ENCODE measurements at regions not wholly inside any gene's neighbourhood (a gene's known extent, or its start where the extent isn't known, plus 50 kb on each side); places are given as distances from the start of the nearest gene placed in this dataset.

DNA sequence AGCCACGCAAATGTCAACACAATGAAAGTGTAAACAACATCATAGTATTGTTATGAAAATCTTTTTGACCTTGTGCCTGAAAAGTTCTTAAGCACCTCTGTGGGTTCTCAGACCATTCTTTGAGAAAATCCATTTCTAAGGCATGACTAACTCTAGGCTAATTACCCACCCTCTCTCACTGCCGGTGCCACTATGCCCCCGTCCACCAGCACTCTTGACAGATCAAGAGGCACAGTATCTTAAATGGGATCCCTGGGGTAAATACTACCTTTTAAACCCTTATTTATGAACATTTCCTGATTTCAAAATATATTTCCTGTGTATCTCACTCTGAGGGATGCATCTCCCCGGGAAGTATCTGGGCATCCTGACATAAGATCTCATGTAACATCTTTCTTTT is 607.5 kb downstream of the METTL15 start:
- POLR2A ChIA-PET: no interaction called here
- CTCF ChIA-PET: no interaction called here
- Histone ChIP-seq H3K27ac (ENCODE audit: low read depth in 2 of 2, low read length in 1 of 2) (no peak overlapping the region), H3F3A (replicated peaks; ENCODE audit: insufficient read depth) (no peaks in the 10 kb centered on the region), H3K36me3 (replicated peaks in 1 of 2; ENCODE audit: control insufficient read depth in 1 of 2, insufficient read depth in 2 of 2, low read length in 1 of 2) (no peaks in the 10 kb centered on the region), H3K79me2 (ENCODE audit: insufficient read depth) (no peaks in the 10 kb centered on the region), H3K4me3 (ENCODE audit: low read depth in 2 of 2, low read length in 1 of 2) (no peak overlapping the region), H3K9me2 (no peaks in the 10 kb centered on the region), H3K27me3 (ENCODE audit: insufficient read depth) (no peaks in the 10 kb centered on the region), H3K4me2 (no peak overlapping the region), H3K9ac (no peak overlapping the region), H4K20me1 (ENCODE audit: insufficient read depth) (no peaks in the 10 kb centered on the region), H3K4me1 (ENCODE audit: control insufficient read depth in 1 of 2, insufficient read depth in 2 of 2, low read depth in 1 of 2, low read length in 1 of 2) (peaks cover 0 to 17% of the 10 kb centered on the region in 2 experiments; a peak in 1 of 4 replicates), H2AFZ (ENCODE audit: low read depth) (no peak overlapping the region), H3K9me3 (no peaks in the 10 kb centered on the region)
- TF ChIP-seq TCF12 (IDR thresholded peaks at IDR 0.05): no peak
- no peak for TF ChIP-seq USF2 (IDR thresholded peaks at IDR 0.05; ENCODE audit: borderline replicate concordance, low read depth, low read length)
- TF ChIP-seq, protein P1, sequence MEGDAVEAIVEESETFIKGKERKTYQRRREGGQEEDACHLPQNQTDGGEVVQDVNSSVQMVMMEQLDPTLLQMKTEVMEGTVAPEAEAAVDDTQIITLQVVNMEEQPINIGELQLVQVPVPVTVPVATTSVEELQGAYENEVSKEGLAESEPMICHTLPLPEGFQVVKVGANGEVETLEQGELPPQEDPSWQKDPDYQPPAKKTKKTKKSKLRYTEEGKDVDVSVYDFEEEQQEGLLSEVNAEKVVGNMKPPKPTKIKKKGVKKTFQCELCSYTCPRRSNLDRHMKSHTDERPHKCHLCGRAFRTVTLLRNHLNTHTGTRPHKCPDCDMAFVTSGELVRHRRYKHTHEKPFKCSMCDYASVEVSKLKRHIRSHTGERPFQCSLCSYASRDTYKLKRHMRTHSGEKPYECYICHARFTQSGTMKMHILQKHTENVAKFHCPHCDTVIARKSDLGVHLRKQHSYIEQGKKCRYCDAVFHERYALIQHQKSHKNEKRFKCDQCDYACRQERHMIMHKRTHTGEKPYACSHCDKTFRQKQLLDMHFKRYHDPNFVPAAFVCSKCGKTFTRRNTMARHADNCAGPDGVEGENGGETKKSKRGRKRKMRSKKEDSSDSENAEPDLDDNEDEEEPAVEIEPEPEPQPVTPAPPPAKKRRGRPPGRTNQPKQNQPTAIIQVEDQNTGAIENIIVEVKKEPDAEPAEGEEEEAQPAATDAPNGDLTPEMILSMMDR (IDR thresholded peaks at IDR 0.05): no peak
- no peak for TF ChIP-seq POLR2AphosphoS5 (IDR thresholded peaks at IDR 0.05; ENCODE audit: low read depth, low read length)
- no peak for DNase-seq
- WGBS (ENCODE audit: low lambda C conversion rate): 58% methylated on average over 4 of the region's 4 CpGs

GRCh38 chr11:28713850-28714249 is 605.7 kb downstream of the METTL15 start:
- Histone ChIP-seq H3K9me3 (no peaks in the 10 kb centered on the region), H3K9ac (no peak overlapping the region), H2AFZ (ENCODE audit: low read depth) (no peak overlapping the region), H4K20me1 (ENCODE audit: insufficient read depth) (no peaks in the 10 kb centered on the region), H3K4me1 (ENCODE audit: control insufficient read depth in 1 of 2, insufficient read depth in 2 of 2, low read depth in 1 of 2, low read length in 1 of 2) (peaks cover 0 to 17% of the 10 kb centered on the region in 2 experiments; a peak in 1 of 4 replicates), H3K27me3 (ENCODE audit: insufficient read depth) (no peaks in the 10 kb centered on the region), H3F3A (replicated peaks; ENCODE audit: insufficient read depth) (no peaks in the 10 kb centered on the region), H3K36me3 (replicated peaks in 1 of 2; ENCODE audit: control insufficient read depth in 1 of 2, insufficient read depth in 2 of 2, low read length in 1 of 2) (no peaks in the 10 kb centered on the region), H3K4me3 (ENCODE audit: low read depth in 2 of 2, low read length in 1 of 2) (no peak overlapping the region), H3K79me2 (ENCODE audit: insufficient read depth) (no peaks in the 10 kb centered on the region), H3K4me2 (no peak overlapping the region), H3K9me2 (no peaks in the 10 kb centered on the region), H3K27ac (ENCODE audit: low read depth in 2 of 2, low read length in 1 of 2) (no peak overlapping the region)
- WGBS (ENCODE audit: low lambda C conversion rate): 45% methylated on average over 2 of the region's 2 CpGs
- TF ChIP-seq, protein P2, sequence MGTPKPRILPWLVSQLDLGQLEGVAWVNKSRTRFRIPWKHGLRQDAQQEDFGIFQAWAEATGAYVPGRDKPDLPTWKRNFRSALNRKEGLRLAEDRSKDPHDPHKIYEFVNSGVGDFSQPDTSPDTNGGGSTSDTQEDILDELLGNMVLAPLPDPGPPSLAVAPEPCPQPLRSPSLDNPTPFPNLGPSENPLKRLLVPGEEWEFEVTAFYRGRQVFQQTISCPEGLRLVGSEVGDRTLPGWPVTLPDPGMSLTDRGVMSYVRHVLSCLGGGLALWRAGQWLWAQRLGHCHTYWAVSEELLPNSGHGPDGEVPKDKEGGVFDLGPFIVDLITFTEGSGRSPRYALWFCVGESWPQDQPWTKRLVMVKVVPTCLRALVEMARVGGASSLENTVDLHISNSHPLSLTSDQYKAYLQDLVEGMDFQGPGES (IDR thresholded peaks at IDR 0.05; ENCODE audit: low read depth, low read length): no peak
- no peak for TF ChIP-seq RFX5 (IDR thresholded peaks at IDR 0.05; ENCODE audit: low read length)
- no peak for DNase-seq
- CTCF ChIA-PET: no interaction called here
- POLR2A ChIA-PET: no interaction called here

DNA sequence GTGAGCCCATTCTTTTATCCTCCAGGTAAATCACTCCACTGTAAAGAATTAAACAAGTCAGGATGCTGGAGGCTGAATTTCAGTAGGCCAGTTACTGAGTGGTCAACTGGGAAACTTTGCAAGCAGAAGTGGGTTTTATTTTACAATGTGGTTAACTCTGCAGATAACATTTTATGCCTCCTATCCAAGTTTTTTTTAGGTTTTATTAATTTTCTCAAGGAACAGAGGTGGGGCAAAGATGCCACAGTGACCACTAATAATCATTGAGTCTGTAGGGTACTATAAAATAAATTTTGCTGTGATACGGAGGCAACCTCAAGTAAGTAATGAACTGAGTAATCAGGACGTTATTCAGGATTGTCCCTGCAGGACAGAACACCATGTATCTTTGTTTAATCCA is 599.9 kb downstream of the METTL15 start:
- H3K27ac ChIP-seq (ENCODE audit: low read depth in 2 of 2, low read length in 1 of 2): no peak overlapping the region
- no peak overlapping the region for H2AFZ ChIP-seq (ENCODE audit: low read depth)
- no peaks in the 10 kb centered on the region for H3K9me3 ChIP-seq
- no peak overlapping the region for H3K9ac ChIP-seq
- ChIA-PET CTCF (interaction anchor here (1.4 kb wide), 1 partner anchor 32 kb away, joined by 3 read pairs; no protein-coding TSS in a partner anchor), POLR2A (no interaction called here)
- H3K36me3 ChIP-seq (replicated peaks in 1 of 2; ENCODE audit: control insufficient read depth in 1 of 2, insufficient read depth in 2 of 2, low read length in 1 of 2): no peaks in the 10 kb centered on the region
- H3K27me3 ChIP-seq (ENCODE audit: insufficient read depth): no peaks in the 10 kb centered on the region
- peaks cover 18% of the 10 kb centered on the region for H3K79me2 ChIP-seq (ENCODE audit: insufficient read depth)
- H4K20me1 ChIP-seq (ENCODE audit: insufficient read depth): no peaks in the 10 kb centered on the region
- H3K4me2 ChIP-seq: no peak overlapping the region
- DNase-seq: no peak
- H3K4me3 ChIP-seq (ENCODE audit: low read depth in 2 of 2, low read length in 1 of 2): no peak overlapping the region
- no peaks in the 10 kb centered on the region for H3F3A ChIP-seq (replicated peaks; ENCODE audit: insufficient read depth)
- no peaks in the 10 kb centered on the region; a peak in 1 of 4 replicates for H3K4me1 ChIP-seq (ENCODE audit: control insufficient read depth in 1 of 2, insufficient read depth in 2 of 2, low read depth in 1 of 2, low read length in 1 of 2)
- H3K9me2 ChIP-seq: no peaks in the 10 kb centered on the region
- 69% methylated on average over 2 of the region's 2 CpGs for WGBS (ENCODE audit: low lambda C conversion rate)
- TF ChIP-seq CHD2 (IDR thresholded peaks at IDR 0.05; ENCODE audit: low read length, partially characterized antibody): no peak
- TF ChIP-seq JUND (IDR thresholded peaks at IDR 0.05): no peak
- no peak for TF ChIP-seq RFX5 (IDR thresholded peaks at IDR 0.05; ENCODE audit: low read length)
- TF ChIP-seq GATA2 (CRISPR knock-in tag; IDR thresholded peaks at IDR 0.05): no peak
- TF ChIP-seq, protein P3, sequence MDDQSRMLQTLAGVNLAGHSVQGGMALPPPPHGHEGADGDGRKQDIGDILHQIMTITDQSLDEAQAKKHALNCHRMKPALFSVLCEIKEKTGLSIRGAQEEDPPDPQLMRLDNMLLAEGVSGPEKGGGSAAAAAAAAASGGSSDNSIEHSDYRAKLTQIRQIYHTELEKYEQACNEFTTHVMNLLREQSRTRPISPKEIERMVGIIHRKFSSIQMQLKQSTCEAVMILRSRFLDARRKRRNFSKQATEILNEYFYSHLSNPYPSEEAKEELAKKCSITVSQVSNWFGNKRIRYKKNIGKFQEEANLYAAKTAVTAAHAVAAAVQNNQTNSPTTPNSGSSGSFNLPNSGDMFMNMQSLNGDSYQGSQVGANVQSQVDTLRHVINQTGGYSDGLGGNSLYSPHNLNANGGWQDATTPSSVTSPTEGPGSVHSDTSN (IDR thresholded peaks at IDR 0.05): no peak
- no peak for TF ChIP-seq ELF1 (IDR thresholded peaks at IDR 0.05)
- TF ChIP-seq, protein P1 (IDR thresholded peaks at IDR 0.05): no peak
- TF ChIP-seq, protein P4, sequence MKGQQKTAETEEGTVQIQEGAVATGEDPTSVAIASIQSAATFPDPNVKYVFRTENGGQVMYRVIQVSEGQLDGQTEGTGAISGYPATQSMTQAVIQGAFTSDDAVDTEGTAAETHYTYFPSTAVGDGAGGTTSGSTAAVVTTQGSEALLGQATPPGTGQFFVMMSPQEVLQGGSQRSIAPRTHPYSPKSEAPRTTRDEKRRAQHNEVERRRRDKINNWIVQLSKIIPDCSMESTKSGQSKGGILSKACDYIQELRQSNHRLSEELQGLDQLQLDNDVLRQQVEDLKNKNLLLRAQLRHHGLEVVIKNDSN (IDR thresholded peaks at IDR 0.05; ENCODE audit: borderline replicate concordance, low read depth): no peak
